Right cardiac atrium (tissue), 5 donors: ENCODE measurements at regions not wholly inside any gene's neighbourhood (a gene's known extent, or its start where the extent isn't known, plus 50 kb on each side); places are given as distances from the start of the nearest gene placed in this dataset.
A peak's percentile ranks its signal among the peaks of the same experiment; 100 is the strongest.

Experiments used
- ATAC-seq, 2 donors: fragments of 200-7000 bp; cut with Tn5 transposase; one replicate each; pipeline versions ENCODE4 v1.8.0 to v1.9.1; 2020; ENCODE audit warnings: moderate library complexity in 2 of 2, mild to moderate bottlenecking in 1 of 2
- DNase-seq, 3 donors: peaks; one replicate each; pipeline ENCODE4 v3.0.0-alpha.2; 2020
- H3K27ac ChIP-seq: one replicate; pipeline ENCODE4 v1.5.1; 2013; ENCODE audit warnings: mild to moderate bottlenecking, low read length, control low read depth, moderate library complexity
- H3K27me3 ChIP-seq: one replicate; pipeline ENCODE4 v1.6.1; 2013; ENCODE audit not compliant: control insufficient read depth, insufficient read depth
- H3K4me1 ChIP-seq: one replicate; pipeline ENCODE4 v1.6.1; 2013; ENCODE audit warnings: low read length; ENCODE audit not compliant: control insufficient read depth, insufficient read depth
- H3K4me3 ChIP-seq: one replicate; pipeline ENCODE4 v1.5.1; 2013; ENCODE audit warnings: low read length, control low read depth
- H3K9me3 ChIP-seq: one replicate; pipeline ENCODE4 v1.6.1; 2013; ENCODE audit warnings: low read length; ENCODE audit not compliant: control insufficient read depth
- WGBS: extraction: QIAGEN DNeasy Blood & Tissue Kit; methylation state at CpG from one replicate; pipeline ENCODE4 v1.1.7; 2013; 5-methylcytosine and 5-hydroxymethylcytosine counted together
- intact Hi-C, 4 donors: fragments of 100-400 bp; cut with DNase I; formaldehyde crosslinking; loops; one replicate each; pipeline versions ENCODE4 v1.11.0 to v1.14.0; 2022 to 2023
- donor health status: healthy with polysubstance abuse.
- donor health status: DM: no; HTN: yes; CAD: no.
- donor health status: DM: no; HTN: no; CAD: no.
- donor health status: DM: no; HTN: yes; CAD: no; lungs with severe emphysema.
- donor health status: DM: yes; HTN: yes; CAD: no.

GRCh38 chr13:110811008-110811720 lies 97.7 kb downstream of the ING1 start:
- no peak for DNase-seq

GRCh38 chr13:110811771-110812120 lies 98.2 kb downstream of the ING1 start:
- Histone ChIP-seq H3K27me3 (peaks cover 2% of the 10 kb centered on the region), H3K4me1 (no peaks in the 10 kb centered on the region), H3K27ac (no peak overlapping the region), H3K4me3 (no peak overlapping the region), H3K9me3 (no peaks in the 10 kb centered on the region)
- intact Hi-C loops, result loop anchor here in 1 of 4 donors (10.0 kb wide), 1 partner anchor 97 kb away; the partner anchor contains the start of gene ING1
- WGBS, result 66% methylated on average over 8 of the region's 8 CpGs
- DNase-seq, result no peak
- ATAC-seq, result no peak

More at GRCh38 chr13:110811008-110811720, 97.7 kb downstream of the ING1 start:
- no peak for ATAC-seq
- no peak overlapping the region for H3K4me3 ChIP-seq
- intact Hi-C loops, result loop anchor here in 1 of 4 donors (10.0 kb wide), 1 partner anchor 96 kb away; the partner anchor contains the start of gene ING1
- H3K27me3 ChIP-seq, result peaks cover 4% of the 10 kb centered on the region
- H3K4me1 ChIP-seq, result no peaks in the 10 kb centered on the region
- no peaks in the 10 kb centered on the region for H3K9me3 ChIP-seq
- H3K27ac ChIP-seq, result no peak overlapping the region
- 71% methylated on average over 16 of the region's 16 CpGs for WGBS

GRCh38 chr13:110812121-110812868 lies 98.8 kb downstream of the ING1 start:
- H3K27ac ChIP-seq, result no peak overlapping the region
- DNase-seq (no peak), ATAC-seq (peak; percentile 34 to 69)
- no peaks in the 10 kb centered on the region for H3K9me3 ChIP-seq
- no peaks in the 10 kb centered on the region for H3K27me3 ChIP-seq
- intact Hi-C loops, result loop anchor here in 1 of 4 donors (10.0 kb wide), 1 partner anchor 97 kb away; the partner anchor contains the start of gene ING1
- 16% methylated on average over 48 of the region's 48 CpGs for WGBS
- peak overlapping the region; percentile 19 for H3K4me3 ChIP-seq
- H3K4me1 ChIP-seq, result no peaks in the 10 kb centered on the region

- Histone ChIP-seq H3K9me3 (no peaks in the 10 kb centered on the region), H3K4me1 (no peaks in the 10 kb centered on the region), H3K27ac (no peak overlapping the region), H3K4me3 (no peak overlapping the region), H3K27me3 (no peaks in the 10 kb centered on the region)
- WGBS, result 48% methylated on average over 84 of the region's 84 CpGs
- intact Hi-C loops, result loop anchor here in 1 of 4 donors (10.0 kb wide), 1 partner anchor 98 kb away; the partner anchor contains the start of gene ING1
- ATAC-seq (peak in 1 of 2 donors; percentile 49), DNase-seq (no peak)
Measured at GRCh38 chr13:110812869-110813645, 99.6 kb downstream of the ING1 start.

- intact Hi-C loops, result loop anchor here in 1 of 4 donors (10.0 kb wide), 1 partner anchor 99 kb away; the partner anchor contains the start of gene ING1
- no peaks in the 10 kb centered on the region for H3K9me3 ChIP-seq
- H3K4me1 ChIP-seq, result no peaks in the 10 kb centered on the region
- 86% methylated on average over 39 of the region's 39 CpGs for WGBS
- ATAC-seq (no peak), DNase-seq (no peak)
- H3K27me3 ChIP-seq, result no peaks in the 10 kb centered on the region
- no peak overlapping the region for H3K27ac ChIP-seq
- no peak overlapping the region for H3K4me3 ChIP-seq
Measured at GRCh38 chr13:110813646-110814624, 100.4 kb downstream of the ING1 start.

GRCh38 chr13:110815471-110816204 lies 99.2 kb downstream of the ANKRD10 start:
- WGBS, result 81% methylated on average over 13 of the region's 13 CpGs
- H3K27me3 ChIP-seq, result no peaks in the 10 kb centered on the region
- no peak for DNase-seq
- no peak overlapping the region for H3K27ac ChIP-seq
- H3K4me3 ChIP-seq, result no peak overlapping the region
- no peaks in the 10 kb centered on the region for H3K4me1 ChIP-seq
- intact Hi-C loops, result loop anchor here in 3 of 4 donors (5.0 to 10.0 kb wide), 2 partner anchors 101 to 223 kb away; partner anchors contain the start of gene ING1 (in 1 of the 3)
- no peaks in the 10 kb centered on the region for H3K9me3 ChIP-seq
- no peak for ATAC-seq

- intact Hi-C loops, result loop anchor here in 3 of 4 donors (5.0 to 10.0 kb wide), 2 partner anchors 102 to 224 kb away; partner anchors contain the start of gene ING1 (in 1 of the 3)
- H3K4me1 ChIP-seq, result no peaks in the 10 kb centered on the region
- no peak overlapping the region for H3K27ac ChIP-seq
- WGBS, result 67% methylated on average over 5 of the region's 5 CpGs
- DNase-seq, result no peak
- H3K27me3 ChIP-seq, result no peaks in the 10 kb centered on the region
- H3K9me3 ChIP-seq, result no peaks in the 10 kb centered on the region
- no peak for ATAC-seq
- H3K4me3 ChIP-seq, result no peak overlapping the region
Measured at GRCh38 chr13:110816500-110816899, 98.4 kb downstream of the ANKRD10 start.

GRCh38 chr13:110817143-110817542 lies 97.7 kb downstream of the ANKRD10 start:
- WGBS, result 74% methylated on average over 3 of the region's 3 CpGs
- Histone ChIP-seq H3K27ac (no peak overlapping the region), H3K27me3 (no peaks in the 10 kb centered on the region), H3K9me3 (no peaks in the 10 kb centered on the region), H3K4me3 (no peak overlapping the region), H3K4me1 (no peaks in the 10 kb centered on the region)
- DNase-seq, result no peak
- ATAC-seq, result no peak
- intact Hi-C loops, result loop anchor here in 3 of 4 donors (5.0 to 10.0 kb wide), 2 partner anchors 102 to 225 kb away; partner anchors contain the start of gene ING1 (in 1 of the 3)

- DNase-seq, result no peak
- Histone ChIP-seq H3K9me3 (no peaks in the 10 kb centered on the region), H3K27ac (no peak overlapping the region), H3K27me3 (no peaks in the 10 kb centered on the region), H3K4me3 (no peak overlapping the region), H3K4me1 (no peaks in the 10 kb centered on the region)
- ATAC-seq, result no peak
- intact Hi-C loops, result loop anchor here in 3 of 4 donors (5.0 to 10.0 kb wide), 2 partner anchors 104 to 226 kb away; partner anchors contain the start of gene ING1 (in 1 of the 3)
- WGBS, result 79% methylated on average over 8 of the region's 8 CpGs
Measured at GRCh38 chr13:110818747-110819146, 96.1 kb downstream of the ANKRD10 start.
